ENCODE measurements at regions not wholly inside any gene's neighbourhood (a gene's known extent, or its start where the extent isn't known, plus 50 kb on each side); places are given as distances from the start of the nearest gene placed in this dataset.

DNA sequence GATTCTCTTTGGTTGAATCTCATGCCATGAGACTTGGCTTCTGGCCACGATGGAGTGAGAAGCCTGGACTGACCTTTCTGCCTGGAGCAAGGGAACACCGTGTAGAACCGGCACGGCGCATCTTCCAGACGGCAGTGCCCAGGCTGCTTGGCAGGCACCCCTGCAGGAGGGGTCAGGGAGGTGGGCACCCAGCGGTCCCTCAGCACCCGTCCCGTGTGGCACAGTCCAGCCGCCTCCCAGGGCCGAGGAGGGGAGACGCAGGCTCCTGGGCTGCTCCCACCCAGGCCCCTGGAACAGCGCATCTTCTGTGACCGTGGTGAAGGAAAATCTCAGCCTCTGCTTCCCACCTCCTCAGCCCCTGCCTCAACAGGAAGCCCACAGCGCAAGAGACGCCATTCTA lies 95.7 kb downstream of the CMPK2 start:
- no peak for TF ChIP-seq CTCF (conservative IDR thresholded peaks at IDR 0.05)
- TF ChIP-seq ZFX (IDR thresholded peaks at IDR 0.05): no peak
